LNCaP clone FGC (cell line): ENCODE measurements at regions not wholly inside any gene's neighbourhood (a gene's known extent, or its start where the extent isn't known, plus 50 kb on each side); places are given as distances from the start of the nearest gene placed in this dataset.

Experiments
- DNase-seq: peaks from one replicate; pipeline ENCODE4 v3.0.0-alpha.2; 2011; ENCODE audit warnings: low read depth
- H3K4me3 ChIP-seq: 2 replicates; pipeline ENCODE4 v1.5.1; 2011; ENCODE audit warnings: mild to moderate bottlenecking, low read depth, low read length, control low read depth
- CTCF ChIP-seq: IDR thresholded peaks from 2 replicates; pipeline ENCODE4 v1.5.1; 2012; ENCODE audit warnings: mild to moderate bottlenecking; ENCODE audit not compliant: control insufficient read depth, insufficient read depth; ENCODE audit errors: extremely low read depth

- no peak overlapping the region for H3K4me3 ChIP-seq
- DNase-seq, result no peak
- no peak for TF ChIP-seq CTCF
Observed at GRCh38 chr21:22890656-22891055, 1892.4 kb downstream of the NCAM2 start.

DNA sequence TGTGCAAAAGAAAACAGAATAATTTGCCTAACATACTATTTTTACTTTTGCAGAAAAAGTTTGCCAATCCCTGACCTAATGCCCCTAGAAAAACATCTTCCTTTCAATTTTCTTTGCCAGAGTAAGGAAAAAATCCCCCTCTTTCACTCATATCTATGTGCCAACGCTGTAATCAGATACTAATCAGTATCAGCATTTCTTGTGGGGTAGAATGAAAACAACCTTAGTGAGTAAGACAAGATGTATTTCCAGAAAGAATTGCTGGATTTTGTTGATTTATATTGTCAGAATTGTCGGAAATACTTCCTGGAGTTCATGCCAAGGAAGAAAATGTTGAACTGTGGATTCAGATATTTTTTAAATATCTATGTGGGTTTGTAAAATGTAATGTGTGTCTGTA, 1893.8 kb downstream of the NCAM2 start:
- no peak for TF ChIP-seq CTCF
- no peak for DNase-seq
- no peak overlapping the region for H3K4me3 ChIP-seq

DNA sequence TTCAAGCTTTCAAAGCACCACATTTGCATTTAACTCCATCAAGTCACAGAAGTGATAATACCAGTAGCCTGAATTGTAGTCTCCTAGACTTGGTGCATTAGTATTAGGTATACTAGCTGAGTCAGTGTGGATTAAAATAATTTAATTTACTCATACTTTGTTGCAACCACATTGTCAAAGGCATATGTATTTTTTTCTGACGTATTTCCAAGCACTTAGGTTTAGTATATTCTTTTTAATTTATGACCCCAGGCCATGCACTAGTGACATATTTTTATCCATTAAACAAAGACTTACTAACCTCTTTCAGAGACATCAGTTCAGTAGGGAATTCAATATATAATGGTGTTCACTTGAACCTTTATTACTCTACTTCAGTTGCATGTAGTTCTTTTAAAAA, 1894.5 kb downstream of the NCAM2 start:
- no peak overlapping the region for H3K4me3 ChIP-seq
- no peak for DNase-seq
- no peak for TF ChIP-seq CTCF

GRCh38 chr21:22898051-22898665, 1899.9 kb downstream of the NCAM2 start:
- no peak for DNase-seq
- no peak overlapping the region for H3K4me3 ChIP-seq
- TF ChIP-seq CTCF, result no peak

- H3K4me3 ChIP-seq, result no peak overlapping the region
- no peak for TF ChIP-seq CTCF
- DNase-seq, result no peak
Observed at GRCh38 chr21:22900490-22900889, 1902.3 kb downstream of the NCAM2 start.

DNA sequence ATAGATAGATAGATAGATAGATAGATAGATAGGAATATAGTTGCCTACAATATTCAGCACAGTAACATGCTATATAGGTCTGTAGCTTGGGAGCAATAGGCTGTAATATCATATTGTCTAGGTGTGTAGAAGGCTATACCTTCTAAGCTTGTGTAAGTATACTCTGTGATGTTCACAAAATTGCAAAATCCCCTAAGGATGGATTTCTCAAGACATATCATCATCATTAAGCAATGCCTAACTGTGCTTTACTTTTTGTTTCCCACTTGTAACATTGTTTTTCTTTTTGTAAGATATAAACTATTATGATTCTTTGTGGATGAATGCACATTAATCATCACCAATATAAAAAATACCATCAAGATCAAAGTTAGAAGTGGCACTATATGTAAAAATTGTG, 1905.6 kb downstream of the NCAM2 start:
- H3K4me3 ChIP-seq, result no peak overlapping the region
- DNase-seq, result no peak
- TF ChIP-seq CTCF, result no peak

DNA sequence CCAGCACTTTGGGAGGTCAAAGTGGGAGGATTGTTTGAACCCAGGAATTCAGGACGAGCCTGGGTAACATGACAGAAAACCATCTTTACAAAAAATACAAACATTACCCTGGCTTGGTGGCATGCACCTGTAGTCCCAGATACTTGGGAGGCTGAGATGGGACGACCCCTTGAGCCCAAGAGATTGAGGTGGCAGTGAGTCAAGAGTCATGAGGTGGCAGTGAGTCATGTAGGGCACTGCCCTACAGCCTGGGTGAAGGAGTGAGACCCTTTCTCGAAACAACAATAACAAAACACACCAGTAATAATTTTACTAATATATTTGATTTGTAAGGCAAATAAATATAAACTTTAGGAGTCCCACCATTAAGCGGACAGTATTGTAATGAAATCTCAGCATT, 1906.2 kb downstream of the NCAM2 start:
- TF ChIP-seq CTCF, result no peak
- H3K4me3 ChIP-seq, result no peak overlapping the region
- no peak for DNase-seq
